Liver (tissue), 8 donors: ENCODE measurements at regions not wholly inside any gene's neighbourhood (a gene's known extent, or its start where the extent isn't known, plus 50 kb on each side); places are given as distances from the start of the nearest gene placed in this dataset.

Experiments used
- DNase-seq: peaks from one replicate; pipeline ENCODE4 v3.0.0-alpha.2; 2017; ENCODE audit warnings: low spot score
- H3K27ac ChIP-seq, 2 donors: one replicate each; pipeline ENCODE4 v1.7.0; 2013; ENCODE audit warnings: inconsistent platforms in 2 of 2, low read length in 2 of 2, control low read depth in 1 of 2, low read depth in 1 of 2, mild to moderate bottlenecking in 1 of 2
- H3K27me3 ChIP-seq, 4 donors: one replicate each; pipeline versions ENCODE4 v1.6.1 to v1.7.0; 2013; ENCODE audit warnings: low read length in 3 of 4, inconsistent platforms in 1 of 4, mild to moderate bottlenecking in 1 of 4, moderate library complexity in 1 of 4; ENCODE audit not compliant: control insufficient read depth in 4 of 4, insufficient read depth in 4 of 4
- H3K36me3 ChIP-seq, 4 donors: one replicate each; pipeline versions ENCODE4 v1.6.1 to v1.7.0; 2013; ENCODE audit warnings: low read length in 3 of 4, mild to moderate bottlenecking in 3 of 4, low read depth in 1 of 4, moderate library complexity in 1 of 4; ENCODE audit not compliant: control insufficient read depth in 4 of 4, insufficient read depth in 3 of 4
- H3K4me1 ChIP-seq, 4 donors: one replicate each; pipeline versions ENCODE4 v1.6.1 to v1.7.0; 2013; ENCODE audit warnings: low read length in 3 of 4, mild to moderate bottlenecking in 3 of 4, moderate library complexity in 1 of 4; ENCODE audit not compliant: control insufficient read depth in 4 of 4, insufficient read depth in 4 of 4
- H3K4me3 ChIP-seq, 3 donors: one replicate each; pipeline versions ENCODE4 v1.6.1 to v1.7.0; 2013; ENCODE audit warnings: low read length in 3 of 3, control low read depth in 1 of 3, low read depth in 1 of 3, mild to moderate bottlenecking in 1 of 3
- H3K9ac ChIP-seq, 2 donors: one replicate each; pipeline ENCODE4 v1.7.0; 2013; ENCODE audit warnings: low read length in 2 of 2, mild to moderate bottlenecking in 2 of 2, moderate library complexity in 2 of 2, control low read depth in 1 of 2, low read depth in 1 of 2
- H3K9me3 ChIP-seq, 4 donors: one replicate each; pipeline versions ENCODE4 v1.6.1 to v1.7.0; 2013; ENCODE audit warnings: low read length in 3 of 4; ENCODE audit not compliant: control insufficient read depth in 4 of 4
- ATF3 ChIP-seq: IDR thresholded peaks from 2 replicates; pipeline ENCODE4 v1.6.1; 2016; ENCODE audit warnings: antibody characterized with exemption
- EGR1 ChIP-seq, 2 donors: IDR thresholded peaks; 2 replicates each; pipeline ENCODE4 v1.6.1; 2016 to 2018; ENCODE audit warnings: antibody characterized with exemption in 2 of 2, low read depth in 2 of 2
- FOXA1 ChIP-seq: IDR thresholded peaks from 2 replicates; pipeline ENCODE4 v1.6.1; 2016; ENCODE audit warnings: antibody characterized with exemption
- FOXA2 ChIP-seq: IDR thresholded peaks from 2 replicates; pipeline ENCODE4 v1.6.1; 2016; ENCODE audit warnings: antibody characterized with exemption
- GABPA ChIP-seq, 2 donors: IDR thresholded peaks in 1 of 2; conservative IDR thresholded peaks in 1 of 2; 2 replicates each; pipeline ENCODE4 v1.6.1; 2016; ENCODE audit warnings: antibody characterized with exemption in 2 of 2, mild to moderate bottlenecking in 1 of 2, moderate library complexity in 1 of 2
- HNF4G ChIP-seq: IDR thresholded peaks from 2 replicates; pipeline ENCODE4 v1.6.1; 2016; ENCODE audit warnings: antibody characterized with exemption
- JUND ChIP-seq, 2 donors: IDR thresholded peaks; 2 replicates each; pipeline ENCODE4 v1.6.1; 2016; ENCODE audit warnings: antibody characterized with exemption in 2 of 2
- MAX ChIP-seq: IDR thresholded peaks from 2 replicates; pipeline ENCODE4 v1.6.1; 2016; ENCODE audit warnings: antibody characterized with exemption
- NR2F2 ChIP-seq: IDR thresholded peaks from 2 replicates; pipeline ENCODE4 v1.6.1; 2016; ENCODE audit warnings: antibody characterized with exemption
- RAD21 ChIP-seq, 2 donors: IDR thresholded peaks; 2 replicates each; pipeline ENCODE4 v1.6.1; 2016; ENCODE audit warnings: antibody characterized with exemption in 2 of 2, mild to moderate bottlenecking in 2 of 2
- RXRA ChIP-seq, 2 donors: IDR thresholded peaks; 2 replicates each; pipeline ENCODE4 v1.6.1; 2017 to 2018; ENCODE audit warnings: antibody characterized with exemption in 2 of 2, mild to moderate bottlenecking in 1 of 2
- SP1 ChIP-seq: IDR thresholded peaks from 2 replicates; pipeline ENCODE4 v1.6.1; 2018; ENCODE audit warnings: antibody characterized with exemption, mild to moderate bottlenecking
- TAF1 ChIP-seq: conservative IDR thresholded peaks from 2 replicates; pipeline ENCODE4 v1.6.1; 2016; ENCODE audit warnings: antibody characterized with exemption, mild to moderate bottlenecking
- YY1 ChIP-seq: IDR thresholded peaks from 2 replicates; pipeline ENCODE4 v1.6.1; 2016; ENCODE audit warnings: antibody characterized with exemption, mild to moderate bottlenecking
- WGBS: extraction: QIAGEN DNeasy Blood & Tissue Kit; methylation state at CpG from one replicate; pipeline ENCODE4 v1.1.7; 2013; 5-methylcytosine and 5-hydroxymethylcytosine counted together
- TF ChIP-seq, protein P1 (sequence below): fragments of 150-350 bp; IDR thresholded peaks from 2 replicates; pipeline ENCODE4 v1.5.1; 2017; ENCODE audit warnings: improper control_type of control experiment, low read depth, low read length; ENCODE audit not compliant: missing input control
- TF ChIP-seq, protein P2 (sequence below): IDR thresholded peaks from 2 replicates; pipeline ENCODE4 v1.6.1; 2016; ENCODE audit warnings: antibody characterized with exemption
- TF ChIP-seq, protein P3 (sequence below): IDR thresholded peaks from 2 replicates; pipeline ENCODE4 v1.6.1; 2016; ENCODE audit warnings: antibody characterized with exemption, mild to moderate bottlenecking
- donor health status: healthy.
- donor health status: healthy.
- donor health status: healthy.
- donor health status: healthy.
- donor health status: healthy.

GRCh38 chr17:79148584-79148983 is 74.0 kb downstream of the ENGASE start (continued):
- TF ChIP-seq, protein P1, sequence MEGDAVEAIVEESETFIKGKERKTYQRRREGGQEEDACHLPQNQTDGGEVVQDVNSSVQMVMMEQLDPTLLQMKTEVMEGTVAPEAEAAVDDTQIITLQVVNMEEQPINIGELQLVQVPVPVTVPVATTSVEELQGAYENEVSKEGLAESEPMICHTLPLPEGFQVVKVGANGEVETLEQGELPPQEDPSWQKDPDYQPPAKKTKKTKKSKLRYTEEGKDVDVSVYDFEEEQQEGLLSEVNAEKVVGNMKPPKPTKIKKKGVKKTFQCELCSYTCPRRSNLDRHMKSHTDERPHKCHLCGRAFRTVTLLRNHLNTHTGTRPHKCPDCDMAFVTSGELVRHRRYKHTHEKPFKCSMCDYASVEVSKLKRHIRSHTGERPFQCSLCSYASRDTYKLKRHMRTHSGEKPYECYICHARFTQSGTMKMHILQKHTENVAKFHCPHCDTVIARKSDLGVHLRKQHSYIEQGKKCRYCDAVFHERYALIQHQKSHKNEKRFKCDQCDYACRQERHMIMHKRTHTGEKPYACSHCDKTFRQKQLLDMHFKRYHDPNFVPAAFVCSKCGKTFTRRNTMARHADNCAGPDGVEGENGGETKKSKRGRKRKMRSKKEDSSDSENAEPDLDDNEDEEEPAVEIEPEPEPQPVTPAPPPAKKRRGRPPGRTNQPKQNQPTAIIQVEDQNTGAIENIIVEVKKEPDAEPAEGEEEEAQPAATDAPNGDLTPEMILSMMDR = no peak
- TF ChIP-seq, protein P2, sequence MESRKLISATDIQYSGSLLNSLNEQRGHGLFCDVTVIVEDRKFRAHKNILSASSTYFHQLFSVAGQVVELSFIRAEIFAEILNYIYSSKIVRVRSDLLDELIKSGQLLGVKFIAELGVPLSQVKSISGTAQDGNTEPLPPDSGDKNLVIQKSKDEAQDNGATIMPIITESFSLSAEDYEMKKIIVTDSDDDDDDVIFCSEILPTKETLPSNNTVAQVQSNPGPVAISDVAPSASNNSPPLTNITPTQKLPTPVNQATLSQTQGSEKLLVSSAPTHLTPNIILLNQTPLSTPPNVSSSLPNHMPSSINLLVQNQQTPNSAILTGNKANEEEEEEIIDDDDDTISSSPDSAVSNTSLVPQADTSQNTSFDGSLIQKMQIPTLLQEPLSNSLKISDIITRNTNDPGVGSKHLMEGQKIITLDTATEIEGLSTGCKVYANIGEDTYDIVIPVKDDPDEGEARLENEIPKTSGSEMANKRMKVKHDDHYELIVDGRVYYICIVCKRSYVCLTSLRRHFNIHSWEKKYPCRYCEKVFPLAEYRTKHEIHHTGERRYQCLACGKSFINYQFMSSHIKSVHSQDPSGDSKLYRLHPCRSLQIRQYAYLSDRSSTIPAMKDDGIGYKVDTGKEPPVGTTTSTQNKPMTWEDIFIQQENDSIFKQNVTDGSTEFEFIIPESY = no peak
- TF ChIP-seq RAD21 (IDR thresholded peaks at IDR 0.05) (no peak), FOXA2 (no peak)

DNA sequence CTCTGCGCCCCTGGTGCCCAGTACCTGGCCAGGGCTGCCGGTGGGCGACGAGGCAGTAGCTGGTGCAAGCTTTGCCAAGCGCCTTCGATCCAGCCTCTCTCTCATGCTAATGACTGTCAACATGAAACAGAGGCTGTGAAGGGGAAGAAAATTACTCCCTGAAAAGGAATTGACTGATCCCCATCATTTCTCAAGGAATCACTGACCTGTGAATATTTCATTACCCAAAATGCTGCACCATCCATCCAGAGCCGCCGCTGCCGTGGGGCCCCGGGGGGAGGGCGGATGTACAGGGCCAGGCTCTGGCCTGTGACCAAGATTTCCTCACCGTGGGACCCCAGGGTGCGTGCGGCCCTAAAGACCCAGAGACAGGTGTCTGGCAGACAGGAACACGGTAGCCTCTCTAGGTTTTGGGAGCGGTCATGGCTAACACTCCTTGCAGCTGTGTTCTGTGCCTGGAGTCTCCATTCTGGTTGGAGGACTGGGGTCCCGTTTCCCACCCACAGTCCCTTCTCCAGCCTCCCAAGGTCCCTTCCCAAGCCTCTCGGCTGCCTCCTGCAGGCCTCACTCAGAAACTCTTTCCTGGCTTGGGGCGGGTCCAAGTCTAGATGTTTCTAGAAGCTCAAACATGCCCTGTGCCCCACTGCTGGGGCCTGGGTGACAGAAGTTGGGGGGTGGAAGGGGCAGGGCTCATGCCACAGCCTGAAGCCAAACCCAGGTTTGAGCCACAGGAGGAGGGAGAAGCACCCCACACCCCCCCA is 73.3 kb downstream of the ENGASE start:
- Histone ChIP-seq H3K4me3 (no peak overlapping the region), H3K27ac (no peak overlapping the region), H3K9me3 (no peaks in the 10 kb centered on the region), H3K4me1 (no peaks in the 10 kb centered on the region), H3K27me3 (peaks cover 0 to 4% (median under 1%) of the 10 kb centered on the region in 4 donors), H3K36me3 (no peaks in the 10 kb centered on the region), H3K9ac (no peak overlapping the region)
- no peak for DNase-seq
- 83% methylated on average over 19 of the region's 19 CpGs for WGBS
- TF ChIP-seq RXRA (IDR thresholded peaks at IDR 0.05) (no peak), RAD21 (IDR thresholded peaks at IDR 0.05) (no peak), MAX (no peak), TAF1 (no peak), SP1 (no peak), JUND (IDR thresholded peaks at IDR 0.05) (no peak), GABPA (IDR thresholded peaks at IDR 0.05 in 1 of 2, conservative IDR thresholded peaks at IDR 0.05 in 1 of 2) (no peak)

GRCh38 chr17:79146562-79146961 is 71.9 kb downstream of the ENGASE start:
- Histone ChIP-seq H3K4me1 (no peaks in the 10 kb centered on the region), H3K36me3 (no peaks in the 10 kb centered on the region), H3K27me3 (peaks cover 0 to 4% (median 1%) of the 10 kb centered on the region in 4 donors), H3K9ac (no peak overlapping the region), H3K4me3 (no peak overlapping the region), H3K27ac (no peak overlapping the region), H3K9me3 (no peaks in the 10 kb centered on the region)
- 56% methylated on average over 5 of the region's 5 CpGs for WGBS
- no peak for DNase-seq
- TF ChIP-seq EGR1 (IDR thresholded peaks at IDR 0.05; ENCODE audit: low read depth in 2 of 2) = no peak
- TF ChIP-seq, protein P3, sequence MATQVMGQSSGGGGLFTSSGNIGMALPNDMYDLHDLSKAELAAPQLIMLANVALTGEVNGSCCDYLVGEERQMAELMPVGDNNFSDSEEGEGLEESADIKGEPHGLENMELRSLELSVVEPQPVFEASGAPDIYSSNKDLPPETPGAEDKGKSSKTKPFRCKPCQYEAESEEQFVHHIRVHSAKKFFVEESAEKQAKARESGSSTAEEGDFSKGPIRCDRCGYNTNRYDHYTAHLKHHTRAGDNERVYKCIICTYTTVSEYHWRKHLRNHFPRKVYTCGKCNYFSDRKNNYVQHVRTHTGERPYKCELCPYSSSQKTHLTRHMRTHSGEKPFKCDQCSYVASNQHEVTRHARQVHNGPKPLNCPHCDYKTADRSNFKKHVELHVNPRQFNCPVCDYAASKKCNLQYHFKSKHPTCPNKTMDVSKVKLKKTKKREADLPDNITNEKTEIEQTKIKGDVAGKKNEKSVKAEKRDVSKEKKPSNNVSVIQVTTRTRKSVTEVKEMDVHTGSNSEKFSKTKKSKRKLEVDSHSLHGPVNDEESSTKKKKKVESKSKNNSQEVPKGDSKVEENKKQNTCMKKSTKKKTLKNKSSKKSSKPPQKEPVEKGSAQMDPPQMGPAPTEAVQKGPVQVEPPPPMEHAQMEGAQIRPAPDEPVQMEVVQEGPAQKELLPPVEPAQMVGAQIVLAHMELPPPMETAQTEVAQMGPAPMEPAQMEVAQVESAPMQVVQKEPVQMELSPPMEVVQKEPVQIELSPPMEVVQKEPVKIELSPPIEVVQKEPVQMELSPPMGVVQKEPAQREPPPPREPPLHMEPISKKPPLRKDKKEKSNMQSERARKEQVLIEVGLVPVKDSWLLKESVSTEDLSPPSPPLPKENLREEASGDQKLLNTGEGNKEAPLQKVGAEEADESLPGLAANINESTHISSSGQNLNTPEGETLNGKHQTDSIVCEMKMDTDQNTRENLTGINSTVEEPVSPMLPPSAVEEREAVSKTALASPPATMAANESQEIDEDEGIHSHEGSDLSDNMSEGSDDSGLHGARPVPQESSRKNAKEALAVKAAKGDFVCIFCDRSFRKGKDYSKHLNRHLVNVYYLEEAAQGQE = no peak
- no peak for TF ChIP-seq RXRA (IDR thresholded peaks at IDR 0.05)
- no peak for TF ChIP-seq TAF1
- TF ChIP-seq, protein P1 = no peak
- TF ChIP-seq HNF4G = no peak
- TF ChIP-seq NR2F2 = no peak
- no peak for TF ChIP-seq YY1
- no peak for TF ChIP-seq FOXA1
- TF ChIP-seq, protein P2 = no peak
- TF ChIP-seq ATF3 = no peak
- no peak for TF ChIP-seq FOXA2
- no peak for TF ChIP-seq SP1
